ENCODE measurements at regions not wholly inside any gene's neighbourhood (a gene's known extent, or its start where the extent isn't known, plus 50 kb on each side); places are given as distances from the start of the nearest gene placed in this dataset.

GRCh38 chr2:9145752-9146430, 60.7 kb upstream of the ASAP2 start:
- TF ChIP-seq, protein P1, sequence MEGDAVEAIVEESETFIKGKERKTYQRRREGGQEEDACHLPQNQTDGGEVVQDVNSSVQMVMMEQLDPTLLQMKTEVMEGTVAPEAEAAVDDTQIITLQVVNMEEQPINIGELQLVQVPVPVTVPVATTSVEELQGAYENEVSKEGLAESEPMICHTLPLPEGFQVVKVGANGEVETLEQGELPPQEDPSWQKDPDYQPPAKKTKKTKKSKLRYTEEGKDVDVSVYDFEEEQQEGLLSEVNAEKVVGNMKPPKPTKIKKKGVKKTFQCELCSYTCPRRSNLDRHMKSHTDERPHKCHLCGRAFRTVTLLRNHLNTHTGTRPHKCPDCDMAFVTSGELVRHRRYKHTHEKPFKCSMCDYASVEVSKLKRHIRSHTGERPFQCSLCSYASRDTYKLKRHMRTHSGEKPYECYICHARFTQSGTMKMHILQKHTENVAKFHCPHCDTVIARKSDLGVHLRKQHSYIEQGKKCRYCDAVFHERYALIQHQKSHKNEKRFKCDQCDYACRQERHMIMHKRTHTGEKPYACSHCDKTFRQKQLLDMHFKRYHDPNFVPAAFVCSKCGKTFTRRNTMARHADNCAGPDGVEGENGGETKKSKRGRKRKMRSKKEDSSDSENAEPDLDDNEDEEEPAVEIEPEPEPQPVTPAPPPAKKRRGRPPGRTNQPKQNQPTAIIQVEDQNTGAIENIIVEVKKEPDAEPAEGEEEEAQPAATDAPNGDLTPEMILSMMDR (IDR thresholded peaks at IDR 0.05; ENCODE audit: low read length), result no peak
- TF ChIP-seq EZH2 (IDR thresholded peaks at IDR 0.05; ENCODE audit: borderline replicate concordance, low read length), result no peak
